NCI-H524 treated with DMSO at 0.1 percent for 48 hours (cell line): ENCODE measurements at regions not wholly inside any gene's neighbourhood (a gene's known extent, or its start where the extent isn't known, plus 50 kb on each side); places are given as distances from the start of the nearest gene placed in this dataset.

Experiments used
- DNase-seq: peaks from one replicate; lab custom pipeline; 2025; lab: John Stamatoyannopoulos, UW

GRCh38 chr18:46322941-46323340 lies 218.8 kb downstream of the HAUS1 start:
- DNase-seq: no peak

GRCh38 chr18:46324087-46324955 lies 220.1 kb downstream of the HAUS1 start:
- DNase-seq: peak; percentile 15

- DNase-seq: no peak
Measured at GRCh38 chr18:46325895-46326294, 221.7 kb downstream of the HAUS1 start.

GRCh38 chr18:46329736-46330246 lies 225.6 kb downstream of the HAUS1 start:
- DNase-seq: no peak

- no peak for DNase-seq
Measured at GRCh38 chr18:46331316-46331715, 227.1 kb downstream of the HAUS1 start.

GRCh38 chr18:46332286-46332801 lies 228.2 kb downstream of the HAUS1 start:
- DNase-seq: no peak

GRCh38 chr18:46332921-46333341 lies 228.7 kb downstream of the HAUS1 start:
- no peak for DNase-seq

- no peak for DNase-seq
Measured at GRCh38 chr18:46333431-46334135, 229.4 kb downstream of the HAUS1 start.

GRCh38 chr18:46334868-46335281 lies 230.7 kb downstream of the HAUS1 start:
- DNase-seq: no peak

- DNase-seq: no peak
Measured at GRCh38 chr18:46335534-46336101, 231.4 kb downstream of the HAUS1 start.

GRCh38 chr18:46336278-46337111 lies 232.3 kb downstream of the HAUS1 start:
- peak; percentile 32 for DNase-seq

- no peak for DNase-seq
Measured at GRCh38 chr18:46337271-46337670, 233.1 kb downstream of the HAUS1 start.

- DNase-seq: peak; percentile 52
Measured at GRCh38 chr18:46338205-46338604, 234.0 kb downstream of the HAUS1 start.

- no peak for DNase-seq
Measured at GRCh38 chr18:46338766-46339165, 234.6 kb downstream of the HAUS1 start.

GRCh38 chr18:46340716-46341115 lies 236.5 kb downstream of the HAUS1 start:
- no peak for DNase-seq

GRCh38 chr18:46341986-46342525 lies 237.9 kb downstream of the HAUS1 start:
- DNase-seq: no peak

GRCh38 chr18:46343456-46343855 lies 239.3 kb downstream of the HAUS1 start:
- no peak for DNase-seq

- DNase-seq: no peak
Measured at GRCh38 chr18:46343931-46344372, 239.8 kb downstream of the HAUS1 start.

GRCh38 chr18:46344416-46345180 lies 240.4 kb downstream of the HAUS1 start:
- DNase-seq: no peak

- no peak for DNase-seq
Measured at GRCh38 chr18:46345181-46345465, 240.9 kb downstream of the HAUS1 start.

- no peak for DNase-seq
Measured at GRCh38 chr18:46346213-46346612, 242.0 kb downstream of the HAUS1 start.
